Smooth muscle cell of the brain vasculature (primary cell): ENCODE measurements at regions not wholly inside any gene's neighbourhood (a gene's known extent, or its start where the extent isn't known, plus 50 kb on each side); places are given as distances from the start of the nearest gene placed in this dataset.

ENCODE experiments used
- DNase-seq: peaks from one replicate; pipeline ENCODE4 v3.0.0-alpha.2; 2012; ENCODE audit warnings: low read depth, low spot score

GRCh38 chr2:49514201-49514600 is 359.9 kb upstream of the FSHR start:
- no peak for DNase-seq

- DNase-seq: no peak
These were observed 336.4 kb upstream of the FSHR start for GRCh38 chr2:49490710-49491109.

GRCh38 chr2:49487139-49487538 is 332.8 kb upstream of the FSHR start:
- DNase-seq: no peak

- no peak for DNase-seq
These were observed 326.2 kb upstream of the FSHR start for GRCh38 chr2:49480520-49480919.

GRCh38 chr2:49465157-49465831 is 311.0 kb upstream of the FSHR start:
- DNase-seq: no peak

- no peak for DNase-seq
These were observed 305.1 kb upstream of the FSHR start for GRCh38 chr2:49459314-49459993.

- no peak for DNase-seq
These were observed 289.7 kb upstream of the FSHR start for GRCh38 chr2:49444005-49444404.

GRCh38 chr2:49426996-49427395 is 272.7 kb upstream of the FSHR start:
- DNase-seq: no peak

GRCh38 chr2:49416252-49416651 is 261.9 kb upstream of the FSHR start:
- no peak for DNase-seq

- no peak for DNase-seq
These were observed 249.8 kb upstream of the FSHR start for GRCh38 chr2:49404108-49404507.

GRCh38 chr2:49403637-49404036 is 249.3 kb upstream of the FSHR start:
- no peak for DNase-seq

- no peak for DNase-seq
These were observed 225.1 kb upstream of the FSHR start for GRCh38 chr2:49379406-49379805.

- no peak for DNase-seq
These were observed 216.9 kb upstream of the FSHR start for GRCh38 chr2:49371128-49371701.

- DNase-seq: no peak
These were observed 215.3 kb upstream of the FSHR start for GRCh38 chr2:49369650-49370049.

GRCh38 chr2:49369101-49369500 is 214.8 kb upstream of the FSHR start:
- no peak for DNase-seq

- DNase-seq: no peak
These were observed 212.7 kb upstream of the FSHR start for GRCh38 chr2:49367003-49367402.

- DNase-seq: no peak
These were observed 206.1 kb upstream of the FSHR start for GRCh38 chr2:49360407-49360767.

GRCh38 chr2:49359721-49360406 is 205.5 kb upstream of the FSHR start:
- no peak for DNase-seq

GRCh38 chr2:49355611-49356010 is 201.3 kb upstream of the FSHR start:
- DNase-seq: no peak

GRCh38 chr2:49351560-49351959 is 197.2 kb upstream of the FSHR start:
- no peak for DNase-seq

- no peak for DNase-seq
These were observed 189.3 kb upstream of the FSHR start for GRCh38 chr2:49343638-49344037.

GRCh38 chr2:49342156-49342555 is 187.8 kb upstream of the FSHR start:
- DNase-seq: no peak

GRCh38 chr2:49335546-49335945 is 181.2 kb upstream of the FSHR start:
- DNase-seq: no peak
